T follicular helper cell (primary cell): ENCODE measurements at regions not wholly inside any gene's neighbourhood (a gene's known extent, or its start where the extent isn't known, plus 50 kb on each side); places are given as distances from the start of the nearest gene placed in this dataset.
A peak's percentile ranks its signal among the peaks of the same experiment; 100 is the strongest.
"Not testable (repeated sequence)": the region's sequence is repeated elsewhere in the genome, so short reads cannot be mapped to it uniquely, and the experiment has no call there.

ENCODE experiments used
- DNase-seq: peaks from one replicate; pipeline ENCODE4 v3.0.0-alpha.2; 2020; ENCODE audit warnings: low read depth

GRCh38 chrX:151042842-151043241 is 59.7 kb downstream of the HMGB3 start:
- no peak for DNase-seq

GRCh38 chrX:151066373-151066772 is 83.2 kb downstream of the HMGB3 start:
- not testable (repeated sequence) for DNase-seq

- DNase-seq, result no peak
Observed at GRCh38 chrX:151073767-151074166, 90.6 kb downstream of the HMGB3 start.

DNA sequence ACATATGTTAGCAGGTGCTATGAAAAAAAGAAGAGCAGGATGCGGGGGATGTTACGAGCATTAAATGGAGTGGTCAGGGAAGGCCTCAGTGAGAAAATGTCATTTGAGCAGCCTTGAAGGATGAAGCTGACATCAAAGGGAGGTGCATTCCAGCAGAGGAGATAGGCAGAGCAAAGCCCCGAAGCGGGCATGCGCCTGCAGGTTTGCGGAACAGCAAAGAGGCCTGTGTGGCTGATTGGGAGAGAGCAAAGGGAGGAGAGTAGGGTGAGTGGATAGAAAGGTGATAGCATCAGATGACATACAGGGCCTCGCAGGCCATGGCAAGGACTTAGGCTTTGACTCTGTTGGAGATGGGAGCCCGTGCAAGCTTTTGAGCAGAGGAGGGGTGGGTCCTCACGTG is 95.4 kb upstream of the GPR50 start:
- no peak for DNase-seq

DNA sequence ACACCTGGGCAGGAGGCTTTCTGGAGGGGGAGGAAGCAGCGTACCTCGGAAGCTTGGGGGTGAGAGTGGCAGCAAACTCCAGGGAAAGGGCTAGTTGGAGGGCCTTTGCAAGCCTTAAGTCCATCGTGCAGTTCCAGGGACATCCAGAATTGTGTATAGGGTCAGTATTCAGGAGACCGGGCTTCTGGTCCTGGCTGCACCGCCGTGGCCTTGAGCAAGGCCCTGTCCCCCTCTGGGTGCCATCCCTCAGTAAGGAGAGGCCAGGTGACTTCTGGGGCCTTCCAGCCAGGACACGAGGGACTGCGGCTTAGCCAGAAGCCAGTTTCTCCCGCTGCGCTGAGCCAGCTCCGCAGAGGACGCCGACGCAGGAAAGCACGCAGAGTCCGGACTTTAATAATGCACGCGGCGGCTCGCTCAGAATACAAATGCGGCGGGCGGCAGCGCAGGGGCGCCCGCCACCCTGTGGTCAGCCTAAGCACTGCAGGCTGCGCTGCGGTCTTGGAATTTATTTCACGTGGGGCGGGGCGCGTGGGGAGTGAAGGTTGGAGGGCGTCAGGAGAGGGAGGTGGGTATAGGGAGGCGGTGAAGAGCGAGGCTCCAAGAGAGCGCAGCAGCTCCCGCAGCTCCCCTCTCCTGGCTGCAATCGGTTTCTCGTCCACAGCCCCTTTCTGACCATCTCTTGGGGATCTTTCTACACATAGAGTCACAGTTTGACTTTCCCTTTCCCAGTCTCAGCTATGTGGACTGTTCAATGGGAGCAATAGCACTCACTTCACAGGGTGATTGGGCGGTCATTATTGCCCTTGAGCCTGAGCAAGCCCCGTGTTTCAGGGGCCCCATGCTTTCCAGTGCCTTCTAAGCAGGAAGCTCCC is 94.1 kb upstream of the GPR50 start:
- peak; percentile 33 for DNase-seq

GRCh38 chrX:151084454-151084853 is 91.9 kb upstream of the GPR50 start:
- DNase-seq, result no peak

- no peak for DNase-seq
Observed at GRCh38 chrX:151085207-151085606, 91.2 kb upstream of the GPR50 start.

GRCh38 chrX:151088221-151088620 is 88.2 kb upstream of the GPR50 start:
- no peak for DNase-seq

DNA sequence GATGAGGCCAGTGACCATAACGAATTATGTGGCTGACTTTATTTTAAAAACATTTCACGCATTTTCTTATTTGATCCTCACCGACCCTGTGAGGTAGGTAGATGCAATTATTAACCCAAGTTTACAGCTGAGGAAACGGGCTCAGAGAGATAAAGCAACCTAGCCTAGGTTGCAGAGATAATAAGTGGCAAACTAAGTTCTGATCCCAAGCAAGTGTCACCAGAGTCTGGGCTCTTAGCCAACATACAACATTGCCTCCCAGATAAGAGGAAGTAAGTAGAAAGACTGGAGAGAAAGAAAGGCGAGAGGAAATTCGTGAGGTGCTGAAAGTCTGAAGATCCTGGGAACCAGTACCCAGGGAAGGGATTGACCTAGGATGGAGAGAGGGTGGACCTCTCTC is 77.4 kb upstream of the GPR50 start:
- no peak for DNase-seq

- no peak for DNase-seq
Observed at GRCh38 chrX:151100799-151101198, 75.6 kb upstream of the GPR50 start.

DNA sequence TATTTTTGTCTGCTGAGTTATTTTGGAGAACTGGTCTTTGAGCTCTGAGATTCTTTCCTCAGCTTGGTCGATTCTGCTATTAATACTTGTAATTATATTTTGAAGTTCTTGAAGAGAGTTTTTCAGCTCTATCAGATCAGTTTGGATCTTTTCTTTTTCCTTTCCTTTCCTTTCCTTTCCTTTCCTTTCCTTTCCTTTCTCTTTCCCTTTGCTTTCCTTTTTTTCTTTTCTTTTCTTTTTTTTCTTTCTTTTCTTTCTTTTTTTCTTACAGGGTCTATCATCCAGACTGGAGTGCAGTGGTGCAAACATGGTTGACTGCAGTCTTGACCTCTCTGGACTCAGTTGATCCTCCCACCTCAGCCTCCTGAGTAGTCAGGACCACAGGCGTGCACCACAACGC is 63.2 kb upstream of the GPR50 start:
- not testable (repeated sequence) for DNase-seq
